ENCODE measurements at regions not wholly inside any gene's neighbourhood (a gene's known extent, or its start where the extent isn't known, plus 50 kb on each side); places are given as distances from the start of the nearest gene placed in this dataset.

- in situ Hi-C loops (cut with MboI; ENCODE audit: low sequenced_read_pairs) (no loop called here), dilution Hi-C loops (cut with HindIII; ENCODE audit: low sequenced_read_pairs, unreplicated experiment) (no loop called here), intact Hi-C loops (cut with micrococcal nuclease) (loop anchor here (2.0 kb wide), 2 partner anchors 70 to 74 kb away; no protein-coding TSS in a partner anchor)
- H3K4me1 ChIP-seq (ENCODE audit: control insufficient read depth, insufficient read depth, low read length): peaks cover 2% of the 10 kb centered on the region; the same call in 1 of the 2 replicates
- H2AK5ac ChIP-seq (ENCODE audit: low read depth, low read length): 0 out of 2 replicates have a peak overlapping the region, but pooled peaks have one; percentile 14
- no peaks in the 10 kb centered on the region for H3K9me1 ChIP-seq (ENCODE audit: insufficient read depth, low read length)
- H2AFZ ChIP-seq (replicated peaks; ENCODE audit: low read length, poor library complexity): peak overlapping the region; percentile 83
- H3K27ac ChIP-seq (ENCODE audit: insufficient read depth, low read length): peak overlapping the region; percentile 38
- DNase-seq (no peak), ATAC-seq (ENCODE audit: low read depth) (peak; percentile 21)
- H4K91ac ChIP-seq (ENCODE audit: insufficient read depth, low read depth, low read length): peak overlapping the region; percentile 36; the same call in 1 of the 2 replicates
- no peak overlapping the region for H2BK5ac ChIP-seq (ENCODE audit: low read depth, low read length, poor library complexity, severe bottlenecking)
- H3K4me3 ChIP-seq (ENCODE audit: insufficient read depth, low read depth, low read length): peak overlapping the region; percentile 74
- H2AK9ac ChIP-seq (replicated peaks; ENCODE audit: low read depth, low read length, poor library complexity): peak overlapping the region; percentile 48
- peak overlapping the region; percentile 38 for H2BK20ac ChIP-seq (ENCODE audit: low read depth, low read length)
- peak overlapping the region; percentile 57 for H3K14ac ChIP-seq (replicated peaks; ENCODE audit: low read depth, low read length)
- H4K8ac ChIP-seq (ENCODE audit: low read depth in 2 of 2, low read length in 2 of 2): peak overlapping the region; percentile 19 to 80; a peak in 2 of 4 replicates
- H2BK15ac ChIP-seq (ENCODE audit: low read depth, low read length): peak overlapping the region; percentile 23; the same call in 2 of the 3 replicates
- peak overlapping the region; percentile 59 for H3K4ac ChIP-seq (ENCODE audit: low read depth, low read length)
- H4K5ac ChIP-seq (ENCODE audit: low read depth, low read length): peak overlapping the region; percentile 15; the same call in 1 of the 2 replicates
- CTCF ChIA-PET: no interaction called here
- peak overlapping the region; percentile 89 for H3K9ac ChIP-seq (ENCODE audit: low read depth, low read length)
- no peaks in the 10 kb centered on the region for H4K20me1 ChIP-seq (ENCODE audit: insufficient read depth, low read length)
- POLR2A ChIA-PET (ENCODE audit: unreplicated experiment): no interaction called here
- peaks cover 21% of the 10 kb centered on the region for H3K27me3 ChIP-seq (ENCODE audit: control insufficient read depth, insufficient read depth, low read length)
- H3K36me3 ChIP-seq (ENCODE audit: control insufficient read depth, insufficient read depth, low read length): no peaks in the 10 kb centered on the region
- H3K4me2 ChIP-seq (ENCODE audit: low read depth, low read length): peak overlapping the region; percentile 67
- H3K23ac ChIP-seq (ENCODE audit: low read depth, low read length): peak overlapping the region; percentile 89
- peaks cover 0 to 16% of the 10 kb centered on the region in 2 experiments; a peak in 3 of 4 replicates for H3K79me1 ChIP-seq (ENCODE audit: low read depth in 1 of 2, low read length in 2 of 2)
- no peaks in the 10 kb centered on the region for H3K9me3 ChIP-seq (ENCODE audit: control insufficient read depth, insufficient read depth, low read length)
- H2BK120ac ChIP-seq (ENCODE audit: low read depth, low read length): peak overlapping the region; percentile 24
- no TSS peak for BruUV-seq (replicated peaks)
- 0% methylated on average over 1 of the region's 27 CpGs; no CpG with 5 or more reads in 1 of the 2 experiments for WGBS, 2 experiments (ENCODE audit: extremely low coverage in 2 of 2, insufficient read length in 1 of 2)
- H3K56ac ChIP-seq (ENCODE audit: extremely low read depth, insufficient read depth, low read length): peak overlapping the region; percentile 48; the same call in 1 of the 2 replicates
- TF ChIP-seq RCOR1 (IDR thresholded peaks at IDR 0.05; ENCODE audit: insufficient replicate concordance, low read length) (no peak), USF2 (IDR thresholded peaks at IDR 0.05; ENCODE audit: low read depth, low read length) (no peak), MAZ (IDR thresholded peaks at IDR 0.05; ENCODE audit: borderline replicate concordance, low read depth, low read length) (no peak), RAD21 (IDR thresholded peaks at IDR 0.05; ENCODE audit: low read length) (no peak), ELK1 (IDR thresholded peaks at IDR 0.05; ENCODE audit: borderline replicate concordance, low read depth, low read length) (no peak), CTCF (conservative IDR thresholded peaks at IDR 0.05; ENCODE audit: low read depth, low read length) (no peak), RFX5 (IDR thresholded peaks at IDR 0.05; ENCODE audit: low read depth, low read length) (no peak), NFE2L2 (IDR thresholded peaks at IDR 0.05; ENCODE audit: low read depth, low read length) (no peak), SMC3 (IDR thresholded peaks at IDR 0.05; ENCODE audit: low read depth, low read length) (no peak), MAFK (IDR thresholded peaks at IDR 0.05; ENCODE audit: low read depth, low read length) (no peak), CHD1 (IDR thresholded peaks at IDR 0.05; ENCODE audit: low read depth, low read length) (no peak), MXI1 (IDR thresholded peaks at IDR 0.05; ENCODE audit: borderline replicate concordance, low read depth, low read length) (no peak), POLR2A (IDR thresholded peaks at IDR 0.05; ENCODE audit: low read depth, low read length) (no peak)
- H3K18ac ChIP-seq (ENCODE audit: low read depth, low read length): peak overlapping the region; percentile 9; the same call in 1 of the 2 replicates
Measured at GRCh38 chr6:21666853-21667681, 73.5 kb downstream of the SOX4 start.
